Effector memory CD4-positive, alpha-beta T cell (primary cell): ENCODE measurements at regions not wholly inside any gene's neighbourhood (a gene's known extent, or its start where the extent isn't known, plus 50 kb on each side); places are given as distances from the start of the nearest gene placed in this dataset.

Source experiments
- DNase-seq, 3 donors: peaks; one replicate each; pipeline ENCODE4 v3.0.0-alpha.2; 2020
- H3K27ac ChIP-seq: 2 replicates; pipeline ENCODE4 v1.7.0; 2013; ENCODE audit warnings: mild to moderate bottlenecking, low read length, moderate library complexity; ENCODE audit not compliant: insufficient read depth, poor library complexity, severe bottlenecking
- H3K27me3 ChIP-seq: replicated peaks from 2 replicates; pipeline ENCODE4 v1.7.0; 2013; ENCODE audit warnings: mild to moderate bottlenecking, low read length; ENCODE audit not compliant: insufficient read depth, control insufficient read depth, poor library complexity, severe bottlenecking
- H3K36me3 ChIP-seq: 2 replicates; pipeline ENCODE4 v1.7.0; 2013; ENCODE audit warnings: mild to moderate bottlenecking, low read length, moderate library complexity; ENCODE audit not compliant: control insufficient read depth, insufficient read depth
- H3K4me1 ChIP-seq: 2 replicates; pipeline ENCODE4 v1.7.0; 2013; ENCODE audit warnings: low read length, mild to moderate bottlenecking; ENCODE audit not compliant: control insufficient read depth, insufficient read depth, poor library complexity, severe bottlenecking
- H3K4me3 ChIP-seq: 2 replicates; pipeline ENCODE4 v1.7.0; 2013; ENCODE audit warnings: low read length, low read depth, mild to moderate bottlenecking; ENCODE audit not compliant: insufficient read depth, poor library complexity, severe bottlenecking
- H3K9me3 ChIP-seq: 2 replicates; pipeline ENCODE4 v1.7.0; 2013; ENCODE audit warnings: mild to moderate bottlenecking, low read length, moderate library complexity; ENCODE audit not compliant: control insufficient read depth

DNA sequence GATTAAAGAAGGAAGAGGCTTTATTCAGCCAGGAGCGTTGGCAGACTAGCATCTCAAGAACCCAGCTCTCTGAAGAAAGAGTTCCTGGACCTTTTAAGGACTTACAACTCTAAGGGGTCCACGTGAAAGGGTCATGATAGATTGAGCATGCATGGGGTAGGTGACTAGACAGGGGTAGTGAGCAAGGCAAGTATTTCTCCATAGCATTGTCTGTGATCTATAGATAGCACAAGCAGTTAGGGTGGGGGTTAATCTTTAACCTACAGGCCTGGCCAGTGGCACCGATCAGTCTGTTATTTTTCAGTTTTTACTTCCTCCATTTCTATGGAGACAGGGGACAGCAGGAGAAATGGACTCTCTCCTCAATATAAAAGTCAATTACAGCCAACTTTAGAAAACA is 983.7 kb downstream of the SLITRK1 start:
- Histone ChIP-seq H3K36me3 (no peaks in the 10 kb centered on the region), H3K4me3 (no peak overlapping the region), H3K4me1 (no peaks in the 10 kb centered on the region), H3K9me3 (no peaks in the 10 kb centered on the region), H3K27ac (no peak overlapping the region), H3K27me3 (no peaks in the 10 kb centered on the region)
- no peak for DNase-seq

DNA sequence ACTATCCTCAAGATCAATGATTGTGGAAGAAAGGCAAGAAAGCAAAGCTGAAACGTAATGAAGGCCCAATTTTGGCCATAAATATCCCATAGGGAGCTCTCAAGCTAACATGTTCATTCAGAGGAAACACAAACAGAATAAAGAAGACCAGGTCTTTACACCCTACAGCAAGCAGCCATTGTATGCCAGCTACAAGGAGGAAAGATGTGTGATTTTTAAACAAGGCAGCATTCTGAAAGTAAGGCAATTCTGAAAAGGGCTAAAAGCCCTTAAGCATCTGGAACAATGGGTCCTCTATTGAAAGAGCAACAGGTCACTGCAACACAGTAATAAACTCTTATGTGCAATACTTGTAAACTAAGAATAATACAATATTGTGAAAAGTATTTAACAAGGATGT is 1002.4 kb downstream of the SLITRK1 start:
- no peaks in the 10 kb centered on the region for H3K27me3 ChIP-seq
- no peaks in the 10 kb centered on the region for H3K36me3 ChIP-seq
- H3K9me3 ChIP-seq: no peaks in the 10 kb centered on the region
- no peaks in the 10 kb centered on the region for H3K4me1 ChIP-seq
- no peak overlapping the region for H3K4me3 ChIP-seq
- H3K27ac ChIP-seq: no peak overlapping the region
- no peak for DNase-seq

DNA sequence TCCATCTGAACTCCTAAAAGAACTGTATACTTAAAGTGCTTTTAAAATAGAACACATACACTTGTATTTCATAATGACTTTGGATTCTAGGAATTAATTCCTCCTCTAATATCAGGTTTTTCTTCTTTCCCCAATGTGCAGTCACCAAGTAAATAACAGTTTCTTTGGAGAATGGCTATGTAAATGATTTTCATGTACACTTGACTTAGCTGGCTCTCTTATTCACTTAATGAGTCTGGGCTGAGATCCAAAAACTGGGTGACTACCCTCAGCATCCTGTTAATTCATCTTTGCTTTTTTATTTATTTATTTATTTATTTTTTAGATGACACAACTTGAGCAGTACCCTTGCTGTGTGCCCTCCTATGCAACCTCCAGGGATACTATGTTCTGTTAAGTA is 1003.7 kb downstream of the SLITRK1 start:
- no peaks in the 10 kb centered on the region for H3K4me1 ChIP-seq
- no peak for DNase-seq
- no peak overlapping the region for H3K4me3 ChIP-seq
- H3K9me3 ChIP-seq: no peaks in the 10 kb centered on the region
- H3K27me3 ChIP-seq: no peaks in the 10 kb centered on the region
- H3K27ac ChIP-seq: no peak overlapping the region
- H3K36me3 ChIP-seq: no peaks in the 10 kb centered on the region

DNA sequence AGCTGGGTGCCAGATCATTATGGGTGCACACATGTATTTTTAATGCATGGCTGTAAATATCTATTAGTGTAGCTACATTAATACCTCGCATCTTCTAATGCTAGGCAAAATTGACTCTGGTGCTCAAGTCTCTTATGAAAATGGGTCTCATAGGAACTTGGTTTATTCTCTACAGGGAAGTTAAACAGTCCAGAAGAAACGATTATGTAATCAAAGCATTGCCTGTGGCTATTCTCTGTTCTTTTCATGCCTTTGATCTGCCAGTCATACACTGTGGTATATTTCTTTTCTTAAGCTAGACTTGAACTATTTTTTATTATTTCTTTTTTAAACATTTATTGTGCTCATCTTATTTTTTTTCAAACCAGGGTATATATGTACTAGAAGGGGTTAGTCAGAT is 1015.0 kb downstream of the SLITRK1 start:
- no peaks in the 10 kb centered on the region for H3K36me3 ChIP-seq
- no peaks in the 10 kb centered on the region for H3K4me1 ChIP-seq
- H3K4me3 ChIP-seq: no peak overlapping the region
- H3K9me3 ChIP-seq: no peaks in the 10 kb centered on the region
- H3K27ac ChIP-seq: no peak overlapping the region
- H3K27me3 ChIP-seq: no peaks in the 10 kb centered on the region
- no peak for DNase-seq

GRCh38 chr13:82850644-82851043 is 1031.6 kb downstream of the SLITRK1 start:
- Histone ChIP-seq H3K9me3 (no peaks in the 10 kb centered on the region), H3K4me1 (no peaks in the 10 kb centered on the region), H3K27ac (no peak overlapping the region), H3K4me3 (no peak overlapping the region), H3K27me3 (no peaks in the 10 kb centered on the region), H3K36me3 (no peaks in the 10 kb centered on the region)
- no peak for DNase-seq

- H3K4me1 ChIP-seq: no peaks in the 10 kb centered on the region
- H3K9me3 ChIP-seq: no peaks in the 10 kb centered on the region
- no peaks in the 10 kb centered on the region for H3K36me3 ChIP-seq
- H3K4me3 ChIP-seq: no peak overlapping the region
- no peaks in the 10 kb centered on the region for H3K27me3 ChIP-seq
- no peak for DNase-seq
- H3K27ac ChIP-seq: no peak overlapping the region
Observed at GRCh38 chr13:82848766-82849165, 1033.5 kb downstream of the SLITRK1 start.

DNA sequence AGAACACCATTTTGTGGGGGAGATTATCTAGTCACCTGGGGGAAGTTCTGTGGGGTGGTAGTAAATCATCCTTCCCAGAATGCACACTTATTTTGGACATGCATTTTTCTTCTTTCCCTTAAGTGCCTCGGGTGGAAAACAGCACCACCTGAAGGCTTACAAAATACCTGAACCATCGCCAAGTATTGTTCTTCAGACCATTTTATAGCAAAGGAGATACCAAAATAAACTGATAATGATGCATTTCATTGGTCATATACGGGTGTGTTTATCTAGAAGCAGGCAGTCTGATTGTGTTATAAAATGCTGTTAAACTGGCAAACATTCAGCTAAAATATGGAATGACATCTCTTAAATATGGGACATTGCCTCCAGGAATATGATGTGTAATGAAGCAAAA is 1034.7 kb downstream of the SLITRK1 start:
- H3K27ac ChIP-seq: no peak overlapping the region
- DNase-seq: no peak
- H3K4me1 ChIP-seq: no peaks in the 10 kb centered on the region
- H3K4me3 ChIP-seq: no peak overlapping the region
- no peaks in the 10 kb centered on the region for H3K27me3 ChIP-seq
- H3K9me3 ChIP-seq: no peaks in the 10 kb centered on the region
- H3K36me3 ChIP-seq: no peaks in the 10 kb centered on the region

GRCh38 chr13:82833923-82834322 is 1048.4 kb downstream of the SLITRK1 start:
- Histone ChIP-seq H3K27ac (no peak overlapping the region), H3K4me1 (no peaks in the 10 kb centered on the region), H3K36me3 (no peaks in the 10 kb centered on the region), H3K4me3 (no peak overlapping the region), H3K9me3 (no peaks in the 10 kb centered on the region), H3K27me3 (no peaks in the 10 kb centered on the region)
- no peak for DNase-seq

DNA sequence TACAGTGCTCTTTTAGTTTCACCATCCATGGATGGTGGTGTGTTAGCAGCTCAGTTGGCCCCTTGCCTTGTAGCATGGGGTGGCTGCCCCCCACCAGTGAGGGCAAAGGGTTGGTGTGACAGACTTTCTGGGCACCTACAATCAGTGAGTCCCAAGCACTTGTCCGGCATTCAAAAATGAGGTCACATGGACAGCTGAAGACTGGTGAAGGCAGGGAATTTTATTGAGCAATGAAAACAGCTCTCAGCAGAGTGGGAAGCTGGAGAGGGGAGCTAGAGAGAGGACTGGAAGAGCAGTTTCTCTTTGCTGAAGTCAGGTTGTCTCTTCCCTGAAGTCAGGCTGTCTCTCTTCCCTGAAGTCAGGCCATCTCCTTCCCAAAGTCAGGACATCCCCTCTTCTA is 1053.2 kb downstream of the SLITRK1 start:
- H3K27me3 ChIP-seq: no peaks in the 10 kb centered on the region

GRCh38 chr13:82827724-82828123 is 1054.5 kb downstream of the SLITRK1 start:
- Histone ChIP-seq H3K9me3 (no peaks in the 10 kb centered on the region), H3K4me3 (no peak overlapping the region), H3K4me1 (no peaks in the 10 kb centered on the region), H3K36me3 (no peaks in the 10 kb centered on the region), H3K27ac (no peak overlapping the region), H3K27me3 (no peaks in the 10 kb centered on the region)
- DNase-seq: no peak

More for the DNA sequence above, 1053.2 kb downstream of the SLITRK1 start:
- Histone ChIP-seq H3K4me3 (no peak overlapping the region), H3K36me3 (no peaks in the 10 kb centered on the region), H3K4me1 (no peaks in the 10 kb centered on the region), H3K9me3 (no peaks in the 10 kb centered on the region), H3K27ac (no peak overlapping the region)
- DNase-seq: no peak

GRCh38 chr13:82822935-82823334 is 1059.3 kb downstream of the SLITRK1 start:
- no peak for DNase-seq
- H3K9me3 ChIP-seq: no peaks in the 10 kb centered on the region

More at GRCh38 chr13:82822935-82823334, 1059.3 kb downstream of the SLITRK1 start:
- no peak overlapping the region for H3K4me3 ChIP-seq
- H3K27ac ChIP-seq: no peak overlapping the region
- no peaks in the 10 kb centered on the region for H3K27me3 ChIP-seq
- no peaks in the 10 kb centered on the region for H3K36me3 ChIP-seq
- no peaks in the 10 kb centered on the region for H3K4me1 ChIP-seq
